IMR-90 (cell line): ENCODE measurements at regions not wholly inside any gene's neighbourhood (a gene's known extent, or its start where the extent isn't known, plus 50 kb on each side); places are given as distances from the start of the nearest gene placed in this dataset.

Experiments
- ATAC-seq: fragments of 200-7000 bp; cut with Tn5 transposase; 2 replicates; pipeline ENCODE4 v1.9.1; 2020; ENCODE audit warnings: low read depth, mild to moderate bottlenecking, moderate library complexity
- BruUV-seq: library from RNA; stranded (reverse); fragments of 400-500 nt; replicated peaks from 2 replicates; lab custom pipeline; 2021; lab: Mats Ljungman, UMichigan
- CTCF ChIA-PET: fragments of 300-600 bp; formaldehyde crosslinking; extraction: SDS; loops from one replicate; lab custom pipeline; 2021; ENCODE audit warnings: antibody characterized with exemption; lab: Yijun Ruan, JAX
- POLR2A ChIA-PET: fragments of 300-600 bp; sonication (Branson Sonifier 250); formaldehyde crosslinking; loops from one replicate; lab custom pipeline; 2022; ENCODE audit warnings: antibody characterized with exemption; ENCODE audit not compliant: unreplicated experiment; lab: Charles Lee
- DNase-seq: peaks from one replicate; pipeline ENCODE4 v3.0.0; 2013
- H2AFZ ChIP-seq: replicated peaks from 2 replicates; pipeline ENCODE3; 2013; ENCODE audit warnings: low read length, mild to moderate bottlenecking; ENCODE audit not compliant: poor library complexity
- H2AK5ac ChIP-seq: 2 replicates; pipeline ENCODE4 v1.6.1; 2013; ENCODE audit warnings: low read depth, low read length, inconsistent platforms
- H2AK9ac ChIP-seq: replicated peaks from 2 replicates; pipeline ENCODE3; 2013; ENCODE audit warnings: mild to moderate bottlenecking, low read depth, low read length, moderate library complexity; ENCODE audit not compliant: poor library complexity
- H2BK120ac ChIP-seq: 2 replicates; pipeline ENCODE4 v1.6.1; 2013; ENCODE audit warnings: low read depth, low read length, inconsistent platforms
- H2BK15ac ChIP-seq: 3 replicates; pipeline ENCODE4 v1.6.1; 2013; ENCODE audit warnings: low read depth, low read length, inconsistent platforms
- H2BK20ac ChIP-seq: 2 replicates; pipeline ENCODE4 v1.6.1; 2013; ENCODE audit warnings: low read depth, mild to moderate bottlenecking, inconsistent platforms, low read length, moderate library complexity
- H2BK5ac ChIP-seq: 2 replicates; pipeline ENCODE4 v1.6.1; 2013; ENCODE audit warnings: mild to moderate bottlenecking, low read depth, low read length, inconsistent platforms; ENCODE audit not compliant: poor library complexity, severe bottlenecking
- H3K14ac ChIP-seq: replicated peaks from 2 replicates; pipeline ENCODE4 v1.6.1; 2013; ENCODE audit warnings: low read depth, low read length, inconsistent platforms
- H3K18ac ChIP-seq: 2 replicates; pipeline ENCODE4 v1.6.1; 2013; ENCODE audit warnings: low read depth, low read length, control low read depth
- H3K23ac ChIP-seq: 2 replicates; pipeline ENCODE4 v1.6.1; 2013; ENCODE audit warnings: low read depth, low read length, inconsistent platforms
- H3K27ac ChIP-seq: 2 replicates; pipeline ENCODE4 v1.5.1; 2013; ENCODE audit warnings: mild to moderate bottlenecking, control low read depth, low read length; ENCODE audit not compliant: insufficient read depth
- H3K27me3 ChIP-seq: 2 replicates; pipeline ENCODE4 v1.6.1; 2013; ENCODE audit warnings: low read length; ENCODE audit not compliant: control insufficient read depth, insufficient read depth
- H3K36me3 ChIP-seq: 2 replicates; pipeline ENCODE4 v1.6.1; 2013; ENCODE audit warnings: low read length, mixed read lengths; ENCODE audit not compliant: control insufficient read depth, insufficient read depth
- H3K4ac ChIP-seq: 2 replicates; pipeline ENCODE4 v1.6.1; 2013; ENCODE audit warnings: low read depth, low read length, inconsistent platforms
- H3K4me1 ChIP-seq: 2 replicates; pipeline ENCODE4 v1.6.1; 2013; ENCODE audit warnings: low read length, mixed read lengths; ENCODE audit not compliant: control insufficient read depth, insufficient read depth
- H3K4me2 ChIP-seq: 2 replicates; pipeline ENCODE4 v1.6.1; 2013; ENCODE audit warnings: low read depth, mild to moderate bottlenecking, control low read depth, low read length, moderate library complexity
- H3K4me3 ChIP-seq: 2 replicates; pipeline ENCODE4 v1.5.1; 2013; ENCODE audit warnings: low read depth, mild to moderate bottlenecking, control low read depth, low read length, moderate library complexity; ENCODE audit not compliant: insufficient read depth
- H3K56ac ChIP-seq: 2 replicates; pipeline ENCODE4 v1.6.1; 2013; ENCODE audit warnings: low read length, inconsistent platforms; ENCODE audit not compliant: insufficient read depth; ENCODE audit errors: extremely low read depth
- H3K79me1 ChIP-seq, 2 experiments: 2 replicates each; pipeline ENCODE4 v1.6.1; 2013; ENCODE audit warnings: low read length in 2 of 2, inconsistent platforms in 1 of 2, low read depth in 1 of 2
- H3K9ac ChIP-seq: 2 replicates; pipeline ENCODE4 v1.6.1; 2013; ENCODE audit warnings: low read depth, low read length, control low read depth
- H3K9me1 ChIP-seq: 2 replicates; pipeline ENCODE4 v1.6.1; 2013; ENCODE audit warnings: low read length, inconsistent platforms; ENCODE audit not compliant: insufficient read depth
- H3K9me3 ChIP-seq: 2 replicates; pipeline ENCODE4 v1.6.1; 2013; ENCODE audit warnings: low read length; ENCODE audit not compliant: control insufficient read depth, insufficient read depth
- H4K20me1 ChIP-seq: 2 replicates; pipeline ENCODE4 v1.6.1; 2013; ENCODE audit warnings: low read length, inconsistent platforms; ENCODE audit not compliant: insufficient read depth
- H4K5ac ChIP-seq: 2 replicates; pipeline ENCODE4 v1.6.1; 2013; ENCODE audit warnings: mild to moderate bottlenecking, low read depth, low read length, control low read depth
- H4K8ac ChIP-seq, 2 experiments: 2 replicates each; pipeline ENCODE4 v1.6.1; 2013; ENCODE audit warnings: low read depth in 2 of 2, low read length in 2 of 2, control low read depth in 1 of 2, inconsistent platforms in 1 of 2
- H4K91ac ChIP-seq: 2 replicates; pipeline ENCODE4 v1.6.1; 2013; ENCODE audit warnings: low read depth, low read length, inconsistent platforms; ENCODE audit not compliant: insufficient read depth
- BHLHE40 ChIP-seq: fragments of 150-350 bp; IDR thresholded peaks from 2 replicates; pipeline ENCODE4 v1.6.1; 2016; ENCODE audit warnings: mild to moderate bottlenecking, low read depth, low read length
- CEBPB ChIP-seq: IDR thresholded peaks from 2 replicates; pipeline ENCODE4 v1.6.1; 2012; ENCODE audit warnings: low read depth, low read length, improper control_type of control experiment
- CHD1 ChIP-seq: IDR thresholded peaks from 2 replicates; pipeline ENCODE4 v1.6.1; 2012; ENCODE audit warnings: low read depth, low read length, improper control_type of control experiment
- CTCF ChIP-seq: conservative IDR thresholded peaks from 2 replicates; pipeline ENCODE4 v1.5.1; 2012; ENCODE audit warnings: mild to moderate bottlenecking, low read depth, low read length, improper control_type of control experiment
- ELK1 ChIP-seq: fragments of 150-350 bp; IDR thresholded peaks from 2 replicates; pipeline ENCODE4 v1.6.1; 2016; ENCODE audit warnings: low read depth, mild to moderate bottlenecking, low read length, moderate library complexity, borderline replicate concordance
- FOS ChIP-seq: fragments of 150-350 bp; IDR thresholded peaks from 2 replicates; pipeline ENCODE4 v1.6.1; 2016; ENCODE audit warnings: low read depth, low read length
- MAFK ChIP-seq: IDR thresholded peaks from 2 replicates; pipeline ENCODE4 v1.6.1; 2012; ENCODE audit warnings: low read depth, low read length, improper control_type of control experiment
- MAZ ChIP-seq: IDR thresholded peaks from 2 replicates; pipeline ENCODE4 v1.6.1; 2012; ENCODE audit warnings: low read depth, mild to moderate bottlenecking, low read length, improper control_type of control experiment, moderate library complexity, borderline replicate concordance
- MXI1 ChIP-seq: IDR thresholded peaks from 2 replicates; pipeline ENCODE4 v1.6.1; 2012; ENCODE audit warnings: low read depth, mild to moderate bottlenecking, low read length, moderate library complexity, borderline replicate concordance
- RAD21 ChIP-seq: IDR thresholded peaks from 2 replicates; pipeline ENCODE4 v1.6.1; 2012; ENCODE audit warnings: low read length, improper control_type of control experiment
- RCOR1 ChIP-seq: IDR thresholded peaks from 2 replicates; pipeline ENCODE4 v1.6.1; 2012; ENCODE audit warnings: mild to moderate bottlenecking, low read length, improper control_type of control experiment; ENCODE audit not compliant: insufficient replicate concordance
- RFX5 ChIP-seq: IDR thresholded peaks from 2 replicates; pipeline ENCODE4 v1.8.0; 2012; ENCODE audit warnings: low read depth, mild to moderate bottlenecking, low read length, moderate library complexity
- SMC3 ChIP-seq: fragments of 150-350 bp; IDR thresholded peaks from 2 replicates; pipeline ENCODE4 v1.6.1; 2016; ENCODE audit warnings: low read depth, mild to moderate bottlenecking, antibody characterized with exemption, low read length, moderate library complexity
- USF2 ChIP-seq: fragments of 150-350 bp; IDR thresholded peaks from 2 replicates; pipeline ENCODE4 v1.6.1; 2017; ENCODE audit warnings: mild to moderate bottlenecking, antibody characterized with exemption, low read length, low read depth
- WGBS, 2 experiments: methylation state at CpG; one replicate each; pipeline versions ENCODE4 v1.1.5 to v1.1.7; 2013; ENCODE audit warnings: missing lambda C conversion rate in 2 of 2; ENCODE audit not compliant: insufficient read length in 1 of 2; ENCODE audit errors: extremely low coverage in 2 of 2; 5-methylcytosine and 5-hydroxymethylcytosine counted together
- dilution Hi-C: fragments of 300-500 bp; cut with HindIII; formaldehyde crosslinking; loops from one replicate; pipeline ENCODE4 v1.14.3; 2018; ENCODE audit warnings: low sequenced_read_pairs; ENCODE audit not compliant: unreplicated experiment
- in situ Hi-C: fragments of 300-500 bp; cut with MboI; formaldehyde crosslinking; loops from 3 replicates; pipeline ENCODE4 v1.14.3; 2019; ENCODE audit warnings: low sequenced_read_pairs, inconsistent platforms, mixed read lengths
- intact Hi-C: fragments of 100-400 bp; cut with micrococcal nuclease; formaldehyde crosslinking; loops from 2 replicates; pipeline ENCODE4 v1.10.0; 2022

GRCh38 chr11:109192864-109193263 is 229.1 kb upstream of the C11orf87 start:
- Histone ChIP-seq H3K9ac (no peak overlapping the region), H3K27ac (no peak overlapping the region), H2AFZ (no peak overlapping the region), H3K4me1 (0 out of 2 replicates have a peak, but pooled peaks cover 2% of the 10 kb centered on the region), H2BK20ac (no peak overlapping the region), H3K18ac (no peak overlapping the region), H3K4me2 (no peak overlapping the region), H3K56ac (no peak overlapping the region), H4K8ac (no peak overlapping the region), H4K91ac (no peak overlapping the region), H4K5ac (no peak overlapping the region), H3K79me1 (no peaks in the 10 kb centered on the region), H2BK5ac (no peak overlapping the region), H3K4me3 (no peak overlapping the region), H3K9me1 (no peaks in the 10 kb centered on the region), H4K20me1 (no peaks in the 10 kb centered on the region), H2AK5ac (no peak overlapping the region), H2BK120ac (no peak overlapping the region), H3K14ac (no peak overlapping the region), H2AK9ac (no peak overlapping the region), H3K36me3 (no peaks in the 10 kb centered on the region), H3K9me3 (no peaks in the 10 kb centered on the region), H3K4ac (no peak overlapping the region), H2BK15ac (no peak overlapping the region), H3K23ac (no peak overlapping the region), H3K27me3 (no peaks in the 10 kb centered on the region)
- TF ChIP-seq MXI1 (no peak), BHLHE40 (no peak), CEBPB (no peak), MAFK (no peak), RCOR1 (no peak), CHD1 (no peak), CTCF (no peak), RFX5 (no peak), FOS (no peak), ELK1 (no peak), RAD21 (no peak), MAZ (no peak), SMC3 (no peak), USF2 (no peak)
- ATAC-seq (no peak), DNase-seq (no peak)
- WGBS, 2 experiments, result 20% methylated on average over 1 of the region's 6 CpGs; no CpG with 5 or more reads in 1 of the 2 experiments
- intact Hi-C loops (no loop called here), dilution Hi-C loops (no loop called here), in situ Hi-C loops (no loop called here)
- BruUV-seq, result no TSS peak
- POLR2A ChIA-PET, result no interaction called here
- CTCF ChIA-PET, result no interaction called here
